ENCODE measurements at regions not wholly inside any gene's neighbourhood (a gene's known extent, or its start where the extent isn't known, plus 50 kb on each side); places are given as distances from the start of the nearest gene placed in this dataset.

DNA sequence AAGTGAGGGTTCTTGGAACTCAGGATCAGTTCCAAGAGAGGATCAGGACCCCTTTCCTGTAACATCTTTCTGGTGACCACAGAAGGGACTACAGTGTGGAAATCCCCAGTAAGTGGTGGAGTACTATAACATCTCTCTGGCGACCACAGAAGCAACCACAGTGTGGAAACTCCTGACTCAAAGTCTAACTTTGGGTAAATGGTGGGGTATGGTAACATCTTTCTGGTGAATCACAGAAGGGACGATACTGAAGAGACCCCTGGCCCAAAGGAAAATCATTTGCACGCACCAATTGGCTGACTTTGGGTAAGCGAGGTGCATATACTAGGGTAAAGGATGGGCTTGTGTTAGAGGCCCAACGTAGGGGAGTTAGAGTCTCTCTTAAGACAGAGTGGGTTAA, 56.3 kb upstream of the GULP1 start:
- Histone ChIP-seq H4K20me1 (replicated peaks; ENCODE audit: insufficient read depth) (no peaks in the 10 kb centered on the region), H3K27ac (ENCODE audit: low read depth) (no peak overlapping the region), H3F3A (replicated peaks; ENCODE audit: low read depth) (no peaks in the 10 kb centered on the region), H3K27me3 (ENCODE audit: insufficient read depth) (no peaks in the 10 kb centered on the region), H3K9me2 (ENCODE audit: insufficient read depth) (peaks cover 5% of the 10 kb centered on the region; the same call in 1 of the 2 replicates), H2AFZ (no peak overlapping the region), H3K79me2 (replicated peaks; ENCODE audit: insufficient read depth) (no peaks in the 10 kb centered on the region), H3K4me2 (no peak overlapping the region), H3K36me3 (ENCODE audit: insufficient read depth) (peaks cover 10% of the 10 kb centered on the region), H3K4me3 (no peak overlapping the region), H3K4me1 (ENCODE audit: insufficient read depth) (no peaks in the 10 kb centered on the region)
- DNase-seq (ENCODE audit: low spot score) (no peak), ATAC-seq (no peak)
- TF ChIP-seq JUNB (IDR thresholded peaks at IDR 0.05; ENCODE audit: unreplicated experiment) (no peak), NANOG (IDR thresholded peaks at IDR 0.05; ENCODE audit: borderline replicate concordance) (no peak)
- TF ChIP-seq, protein P1, sequence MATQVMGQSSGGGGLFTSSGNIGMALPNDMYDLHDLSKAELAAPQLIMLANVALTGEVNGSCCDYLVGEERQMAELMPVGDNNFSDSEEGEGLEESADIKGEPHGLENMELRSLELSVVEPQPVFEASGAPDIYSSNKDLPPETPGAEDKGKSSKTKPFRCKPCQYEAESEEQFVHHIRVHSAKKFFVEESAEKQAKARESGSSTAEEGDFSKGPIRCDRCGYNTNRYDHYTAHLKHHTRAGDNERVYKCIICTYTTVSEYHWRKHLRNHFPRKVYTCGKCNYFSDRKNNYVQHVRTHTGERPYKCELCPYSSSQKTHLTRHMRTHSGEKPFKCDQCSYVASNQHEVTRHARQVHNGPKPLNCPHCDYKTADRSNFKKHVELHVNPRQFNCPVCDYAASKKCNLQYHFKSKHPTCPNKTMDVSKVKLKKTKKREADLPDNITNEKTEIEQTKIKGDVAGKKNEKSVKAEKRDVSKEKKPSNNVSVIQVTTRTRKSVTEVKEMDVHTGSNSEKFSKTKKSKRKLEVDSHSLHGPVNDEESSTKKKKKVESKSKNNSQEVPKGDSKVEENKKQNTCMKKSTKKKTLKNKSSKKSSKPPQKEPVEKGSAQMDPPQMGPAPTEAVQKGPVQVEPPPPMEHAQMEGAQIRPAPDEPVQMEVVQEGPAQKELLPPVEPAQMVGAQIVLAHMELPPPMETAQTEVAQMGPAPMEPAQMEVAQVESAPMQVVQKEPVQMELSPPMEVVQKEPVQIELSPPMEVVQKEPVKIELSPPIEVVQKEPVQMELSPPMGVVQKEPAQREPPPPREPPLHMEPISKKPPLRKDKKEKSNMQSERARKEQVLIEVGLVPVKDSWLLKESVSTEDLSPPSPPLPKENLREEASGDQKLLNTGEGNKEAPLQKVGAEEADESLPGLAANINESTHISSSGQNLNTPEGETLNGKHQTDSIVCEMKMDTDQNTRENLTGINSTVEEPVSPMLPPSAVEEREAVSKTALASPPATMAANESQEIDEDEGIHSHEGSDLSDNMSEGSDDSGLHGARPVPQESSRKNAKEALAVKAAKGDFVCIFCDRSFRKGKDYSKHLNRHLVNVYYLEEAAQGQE (IDR thresholded peaks at IDR 0.05; ENCODE audit: unreplicated experiment): no peak
- TF ChIP-seq, protein P2, sequence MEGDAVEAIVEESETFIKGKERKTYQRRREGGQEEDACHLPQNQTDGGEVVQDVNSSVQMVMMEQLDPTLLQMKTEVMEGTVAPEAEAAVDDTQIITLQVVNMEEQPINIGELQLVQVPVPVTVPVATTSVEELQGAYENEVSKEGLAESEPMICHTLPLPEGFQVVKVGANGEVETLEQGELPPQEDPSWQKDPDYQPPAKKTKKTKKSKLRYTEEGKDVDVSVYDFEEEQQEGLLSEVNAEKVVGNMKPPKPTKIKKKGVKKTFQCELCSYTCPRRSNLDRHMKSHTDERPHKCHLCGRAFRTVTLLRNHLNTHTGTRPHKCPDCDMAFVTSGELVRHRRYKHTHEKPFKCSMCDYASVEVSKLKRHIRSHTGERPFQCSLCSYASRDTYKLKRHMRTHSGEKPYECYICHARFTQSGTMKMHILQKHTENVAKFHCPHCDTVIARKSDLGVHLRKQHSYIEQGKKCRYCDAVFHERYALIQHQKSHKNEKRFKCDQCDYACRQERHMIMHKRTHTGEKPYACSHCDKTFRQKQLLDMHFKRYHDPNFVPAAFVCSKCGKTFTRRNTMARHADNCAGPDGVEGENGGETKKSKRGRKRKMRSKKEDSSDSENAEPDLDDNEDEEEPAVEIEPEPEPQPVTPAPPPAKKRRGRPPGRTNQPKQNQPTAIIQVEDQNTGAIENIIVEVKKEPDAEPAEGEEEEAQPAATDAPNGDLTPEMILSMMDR (conservative IDR thresholded peaks at IDR 0.05; ENCODE audit: low read depth in 2 of 2): no peak
- Mint-ChIP-seq H3K9me3 (peaks cover 38% of the 10 kb centered on the region), H3K4me1 (no peaks in the 10 kb centered on the region; the same call in 2 of the 3 replicates), H3K27ac (no peak overlapping the region), H3K4me3 (no peak overlapping the region), H3K36me3 (ENCODE audit: low read depth) (peaks cover 51% of the 10 kb centered on the region), H3K27me3 (ENCODE audit: insufficient read depth, low read depth, poor library complexity) (no peaks in the 10 kb centered on the region)

DNA sequence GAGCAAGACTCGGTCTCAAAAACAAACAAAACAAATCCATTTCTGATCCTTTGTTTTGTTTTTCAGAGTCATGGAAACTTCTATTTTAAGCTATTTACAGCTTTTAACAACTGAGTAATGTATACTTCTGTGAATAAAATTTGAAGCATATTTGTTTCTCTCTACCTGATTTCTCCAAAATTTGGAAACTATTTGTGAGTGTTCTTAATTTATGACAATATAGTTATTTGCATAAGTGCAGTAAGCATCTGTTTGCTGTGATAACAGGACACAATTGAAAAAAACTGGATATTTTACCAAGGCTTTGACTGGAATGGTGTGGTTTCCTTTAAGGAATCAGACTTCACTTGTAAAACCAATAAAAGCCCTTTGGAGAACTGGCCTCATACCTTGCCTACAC, 53.3 kb upstream of the GULP1 start:
- H3K36me3 Mint-ChIP-seq (ENCODE audit: low read depth): peaks cover 45% of the 10 kb centered on the region
- DNase-seq (ENCODE audit: low spot score) (no peak), ATAC-seq (no peak)
- no peaks in the 10 kb centered on the region for H3K79me2 ChIP-seq (replicated peaks; ENCODE audit: insufficient read depth)
- no peak overlapping the region for H3K4me3 ChIP-seq
- H3K4me3 Mint-ChIP-seq: no peak overlapping the region
- no peak overlapping the region for H3K27ac Mint-ChIP-seq
- no peak overlapping the region for H3K27ac ChIP-seq (ENCODE audit: low read depth)
- H3F3A ChIP-seq (replicated peaks; ENCODE audit: low read depth): no peaks in the 10 kb centered on the region
- H2AFZ ChIP-seq: no peak overlapping the region
- H3K27me3 ChIP-seq (ENCODE audit: insufficient read depth): no peaks in the 10 kb centered on the region
- H3K27me3 Mint-ChIP-seq (ENCODE audit: insufficient read depth, low read depth, poor library complexity): no peaks in the 10 kb centered on the region
- no peaks in the 10 kb centered on the region for H3K4me1 ChIP-seq (ENCODE audit: insufficient read depth)
- peaks cover 10% of the 10 kb centered on the region for H3K36me3 ChIP-seq (ENCODE audit: insufficient read depth)
- H4K20me1 ChIP-seq (replicated peaks; ENCODE audit: insufficient read depth): no peaks in the 10 kb centered on the region
- peaks cover 3% of the 10 kb centered on the region; the same call in 1 of the 2 replicates for H3K9me2 ChIP-seq (ENCODE audit: insufficient read depth)
- no peaks in the 10 kb centered on the region; the same call in 1 of the 3 replicates for H3K4me1 Mint-ChIP-seq
- H3K4me2 ChIP-seq: no peak overlapping the region
- H3K9me3 Mint-ChIP-seq: peaks cover 28% of the 10 kb centered on the region
- TF ChIP-seq, protein P3, sequence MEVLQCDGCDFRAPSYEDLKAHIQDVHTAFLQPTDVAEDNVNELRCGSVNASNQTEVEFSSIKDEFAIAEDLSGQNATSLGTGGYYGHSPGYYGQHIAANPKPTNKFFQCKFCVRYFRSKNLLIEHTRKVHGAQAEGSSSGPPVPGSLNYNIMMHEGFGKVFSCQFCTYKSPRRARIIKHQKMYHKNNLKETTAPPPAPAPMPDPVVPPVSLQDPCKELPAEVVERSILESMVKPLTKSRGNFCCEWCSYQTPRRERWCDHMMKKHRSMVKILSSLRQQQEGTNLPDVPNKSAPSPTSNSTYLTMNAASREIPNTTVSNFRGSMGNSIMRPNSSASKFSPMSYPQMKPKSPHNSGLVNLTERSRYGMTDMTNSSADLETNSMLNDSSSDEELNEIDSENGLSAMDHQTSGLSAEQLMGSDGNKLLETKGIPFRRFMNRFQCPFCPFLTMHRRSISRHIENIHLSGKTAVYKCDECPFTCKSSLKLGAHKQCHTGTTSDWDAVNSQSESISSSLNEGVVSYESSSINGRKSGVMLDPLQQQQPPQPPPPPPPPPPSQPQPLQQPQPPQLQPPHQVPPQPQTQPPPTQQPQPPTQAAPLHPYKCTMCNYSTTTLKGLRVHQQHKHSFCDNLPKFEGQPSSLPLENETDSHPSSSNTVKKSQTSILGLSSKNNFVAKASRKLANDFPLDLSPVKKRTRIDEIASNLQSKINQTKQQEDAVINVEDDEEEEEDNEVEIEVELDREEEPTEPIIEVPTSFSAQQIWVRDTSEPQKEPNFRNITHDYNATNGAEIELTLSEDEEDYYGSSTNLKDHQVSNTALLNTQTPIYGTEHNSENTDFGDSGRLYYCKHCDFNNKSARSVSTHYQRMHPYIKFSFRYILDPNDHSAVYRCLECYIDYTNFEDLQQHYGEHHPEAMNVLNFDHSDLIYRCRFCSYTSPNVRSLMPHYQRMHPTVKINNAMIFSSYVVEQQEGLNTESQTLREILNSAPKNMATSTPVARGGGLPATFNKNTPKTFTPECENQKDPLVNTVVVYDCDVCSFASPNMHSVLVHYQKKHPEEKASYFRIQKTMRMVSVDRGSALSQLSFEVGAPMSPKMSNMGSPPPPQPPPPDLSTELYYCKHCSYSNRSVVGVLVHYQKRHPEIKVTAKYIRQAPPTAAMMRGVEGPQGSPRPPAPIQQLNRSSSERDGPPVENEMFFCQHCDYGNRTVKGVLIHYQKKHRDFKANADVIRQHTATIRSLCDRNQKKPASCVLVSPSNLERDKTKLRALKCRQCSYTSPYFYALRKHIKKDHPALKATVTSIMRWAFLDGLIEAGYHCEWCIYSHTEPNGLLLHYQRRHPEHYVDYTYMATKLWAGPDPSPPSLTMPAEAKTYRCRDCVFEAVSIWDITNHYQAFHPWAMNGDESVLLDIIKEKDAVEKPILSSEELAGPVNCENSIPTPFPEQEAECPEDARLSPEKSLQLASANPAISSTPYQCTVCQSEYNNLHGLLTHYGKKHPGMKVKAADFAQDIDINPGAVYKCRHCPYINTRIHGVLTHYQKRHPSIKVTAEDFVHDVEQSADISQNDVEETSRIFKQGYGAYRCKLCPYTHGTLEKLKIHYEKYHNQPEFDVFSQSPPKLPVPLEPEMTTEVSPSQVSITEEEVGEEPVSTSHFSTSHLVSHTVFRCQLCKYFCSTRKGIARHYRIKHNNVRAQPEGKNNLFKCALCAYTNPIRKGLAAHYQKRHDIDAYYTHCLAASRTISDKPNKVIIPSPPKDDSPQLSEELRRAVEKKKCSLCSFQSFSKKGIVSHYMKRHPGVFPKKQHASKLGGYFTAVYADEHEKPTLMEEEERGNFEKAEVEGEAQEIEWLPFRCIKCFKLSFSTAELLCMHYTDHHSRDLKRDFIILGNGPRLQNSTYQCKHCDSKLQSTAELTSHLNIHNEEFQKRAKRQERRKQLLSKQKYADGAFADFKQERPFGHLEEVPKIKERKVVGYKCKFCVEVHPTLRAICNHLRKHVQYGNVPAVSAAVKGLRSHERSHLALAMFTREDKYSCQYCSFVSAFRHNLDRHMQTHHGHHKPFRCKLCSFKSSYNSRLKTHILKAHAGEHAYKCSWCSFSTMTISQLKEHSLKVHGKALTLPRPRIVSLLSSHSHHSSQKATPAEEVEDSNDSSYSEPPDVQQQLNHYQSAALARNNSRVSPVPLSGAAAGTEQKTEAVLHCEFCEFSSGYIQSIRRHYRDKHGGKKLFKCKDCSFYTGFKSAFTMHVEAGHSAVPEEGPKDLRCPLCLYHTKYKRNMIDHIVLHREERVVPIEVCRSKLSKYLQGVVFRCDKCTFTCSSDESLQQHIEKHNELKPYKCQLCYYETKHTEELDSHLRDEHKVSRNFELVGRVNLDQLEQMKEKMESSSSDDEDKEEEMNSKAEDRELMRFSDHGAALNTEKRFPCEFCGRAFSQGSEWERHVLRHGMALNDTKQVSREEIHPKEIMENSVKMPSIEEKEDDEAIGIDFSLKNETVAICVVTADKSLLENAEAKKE (CRISPR knock-in tag; IDR thresholded peaks at IDR 0.05): no peak
- TF ChIP-seq, protein P1 (IDR thresholded peaks at IDR 0.05; ENCODE audit: unreplicated experiment): no peak
- no peak for TF ChIP-seq CREB1 (CRISPR knock-in tag; IDR thresholded peaks at IDR 0.05; ENCODE audit: low read depth)
